ENCODE measurements at regions not wholly inside any gene's neighbourhood (a gene's known extent, or its start where the extent isn't known, plus 50 kb on each side); places are given as distances from the start of the nearest gene placed in this dataset.
A peak's percentile ranks its signal among the peaks of the same experiment; 100 is the strongest.

- in situ Hi-C loops (cut with MboI; ENCODE audit: low pct_unique_long_range_greater_than_20kb, low sequenced_read_pairs) = no loop called here
- no peak for DNase-seq
Observed at GRCh38 chr7:340979-341694, 51.2 kb downstream of the FOXL3 start.

- in situ Hi-C loops (cut with MboI; ENCODE audit: low pct_unique_long_range_greater_than_20kb, low sequenced_read_pairs) = no loop called here
Observed at GRCh38 chr7:341841-342638, 52.1 kb downstream of the FOXL3 start.

DNA sequence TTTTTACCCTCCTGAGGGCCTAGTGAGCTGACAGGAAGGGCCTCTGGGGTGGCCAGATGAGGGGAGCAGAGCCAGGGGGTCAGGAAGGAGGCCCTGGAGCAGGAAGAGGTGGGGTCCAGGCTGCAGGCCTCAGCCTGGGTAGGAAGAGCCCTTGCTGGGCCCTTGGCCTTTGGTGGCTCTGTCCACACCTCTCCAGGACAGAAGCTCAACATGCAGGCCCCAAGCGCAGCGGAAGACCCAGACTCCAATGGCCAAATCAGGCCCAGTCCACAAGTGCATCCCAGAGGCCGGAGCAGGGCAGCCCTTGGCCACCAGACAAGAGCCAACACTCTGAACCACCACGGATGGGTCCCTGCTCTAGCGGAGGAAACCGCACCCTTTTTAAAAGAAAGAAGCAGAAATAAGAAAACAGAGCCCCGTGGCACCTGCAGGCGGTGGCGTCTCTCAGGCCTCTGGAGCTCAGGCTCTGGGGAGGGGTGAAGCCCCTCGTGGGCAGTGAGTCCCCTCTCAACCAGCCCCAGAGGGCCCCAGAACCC, 52.8 kb downstream of the FOXL3 start:
- DNase-seq = no peak
- in situ Hi-C loops (cut with MboI; ENCODE audit: low pct_unique_long_range_greater_than_20kb, low sequenced_read_pairs) = no loop called here

More at GRCh38 chr7:341841-342638, 52.1 kb downstream of the FOXL3 start:
- DNase-seq = no peak

GRCh38 chr7:343227-343822, 53.4 kb downstream of the FOXL3 start:
- in situ Hi-C loops (cut with MboI; ENCODE audit: low pct_unique_long_range_greater_than_20kb, low sequenced_read_pairs) = no loop called here

DNA sequence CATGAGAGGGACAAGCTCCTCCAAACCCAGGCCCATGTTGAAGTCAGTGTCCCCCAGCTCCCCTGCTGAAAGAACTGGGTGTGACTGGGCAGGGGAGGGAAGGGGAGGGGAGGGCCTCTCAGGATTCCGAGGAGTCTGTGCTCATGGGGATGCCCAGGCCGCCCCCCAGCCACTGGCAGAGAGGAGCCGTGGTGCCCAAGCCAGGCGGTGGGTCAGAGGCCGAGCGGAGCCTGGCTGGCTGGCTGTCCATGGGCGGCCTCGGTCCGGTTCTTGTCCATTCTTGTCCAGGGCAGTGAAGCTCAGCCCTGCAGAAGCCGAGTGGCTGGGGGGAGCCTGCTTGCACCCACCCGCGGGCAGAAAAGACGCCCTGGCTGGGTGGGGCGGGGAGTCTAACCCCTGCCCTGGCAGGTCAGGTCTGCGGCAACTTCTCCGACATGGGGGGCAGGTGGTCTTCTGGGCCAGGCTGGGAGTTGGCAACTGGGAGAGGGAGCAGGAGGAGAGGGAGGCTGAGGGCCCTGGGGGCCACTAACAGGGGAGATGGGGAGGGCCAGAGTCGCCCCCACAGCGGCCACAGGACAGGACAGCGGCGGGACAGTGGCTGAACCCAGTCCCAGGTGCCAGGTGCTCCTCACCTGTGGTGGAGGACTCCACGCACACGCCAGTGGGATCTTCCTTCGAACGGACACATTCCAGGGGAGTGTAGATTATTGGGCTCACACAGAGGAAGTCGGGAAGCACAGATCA, 54.1 kb downstream of the FOXL3 start:
- no peak for DNase-seq
- in situ Hi-C loops (cut with MboI; ENCODE audit: low pct_unique_long_range_greater_than_20kb, low sequenced_read_pairs) = no loop called here

More at GRCh38 chr7:343227-343822, 53.4 kb downstream of the FOXL3 start:
- no peak for DNase-seq

DNA sequence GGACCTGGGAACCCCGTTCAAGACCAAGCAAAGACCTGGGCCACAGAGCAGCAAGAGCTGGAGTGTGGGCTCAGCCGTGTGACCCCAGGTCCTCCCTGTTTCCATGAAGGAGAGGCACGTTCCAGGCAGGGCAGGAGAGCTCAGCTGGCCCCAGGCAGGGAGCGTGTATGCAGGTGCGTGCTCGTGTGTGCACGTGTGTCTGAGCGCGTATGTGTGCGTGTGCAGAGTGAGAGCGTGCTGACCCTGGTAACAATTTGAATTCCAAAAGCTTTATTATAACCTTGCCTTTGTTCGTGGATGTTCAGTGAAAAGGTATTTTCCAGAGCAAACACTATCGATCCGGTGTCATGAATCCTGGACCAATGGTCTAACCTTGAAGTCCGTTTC, 54.6 kb downstream of the FOXL3 start:
- in situ Hi-C loops (cut with MboI; ENCODE audit: low pct_unique_long_range_greater_than_20kb, low sequenced_read_pairs) = no loop called here

DNA sequence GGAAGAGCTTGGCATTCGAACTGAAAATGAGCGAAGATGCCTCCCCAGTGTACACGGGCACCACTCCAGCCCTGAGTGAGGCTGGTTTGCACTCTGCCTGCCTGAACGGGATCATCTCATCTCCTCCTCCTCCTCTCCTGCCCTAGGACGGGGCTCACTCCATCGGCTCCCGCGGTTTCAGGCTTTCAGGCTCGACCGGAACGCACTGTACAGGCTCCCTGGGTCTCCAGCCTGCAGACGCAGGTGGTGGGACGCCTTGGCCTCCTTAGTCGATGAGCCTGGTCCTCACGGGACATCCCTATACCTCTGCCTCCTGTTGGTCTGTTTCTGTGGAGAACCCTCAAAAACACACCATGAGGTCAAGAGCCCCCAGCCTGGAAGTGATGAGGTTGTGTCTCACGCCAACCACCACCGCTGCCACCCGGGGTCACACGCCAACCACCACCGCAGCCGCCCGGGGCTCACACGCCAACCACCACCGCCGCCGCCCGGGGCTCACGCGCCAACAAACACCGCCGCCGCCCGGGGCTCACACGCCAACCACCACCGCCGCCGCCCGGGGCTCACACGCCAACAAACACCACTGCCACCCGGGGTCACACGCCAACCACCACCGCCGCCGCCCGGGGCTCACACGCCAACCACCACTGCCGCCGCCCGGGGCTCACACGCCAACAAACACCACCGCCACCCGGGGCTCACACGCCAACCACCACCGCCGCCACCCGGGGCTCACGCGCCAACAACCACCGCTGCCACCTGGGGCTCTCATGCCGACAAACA, 56.3 kb downstream of the FOXL3 start:
- no peak for DNase-seq
- in situ Hi-C loops (cut with MboI; ENCODE audit: low pct_unique_long_range_greater_than_20kb, low sequenced_read_pairs) = no loop called here

More for the DNA sequence above, 54.6 kb downstream of the FOXL3 start:
- no peak for DNase-seq

DNA sequence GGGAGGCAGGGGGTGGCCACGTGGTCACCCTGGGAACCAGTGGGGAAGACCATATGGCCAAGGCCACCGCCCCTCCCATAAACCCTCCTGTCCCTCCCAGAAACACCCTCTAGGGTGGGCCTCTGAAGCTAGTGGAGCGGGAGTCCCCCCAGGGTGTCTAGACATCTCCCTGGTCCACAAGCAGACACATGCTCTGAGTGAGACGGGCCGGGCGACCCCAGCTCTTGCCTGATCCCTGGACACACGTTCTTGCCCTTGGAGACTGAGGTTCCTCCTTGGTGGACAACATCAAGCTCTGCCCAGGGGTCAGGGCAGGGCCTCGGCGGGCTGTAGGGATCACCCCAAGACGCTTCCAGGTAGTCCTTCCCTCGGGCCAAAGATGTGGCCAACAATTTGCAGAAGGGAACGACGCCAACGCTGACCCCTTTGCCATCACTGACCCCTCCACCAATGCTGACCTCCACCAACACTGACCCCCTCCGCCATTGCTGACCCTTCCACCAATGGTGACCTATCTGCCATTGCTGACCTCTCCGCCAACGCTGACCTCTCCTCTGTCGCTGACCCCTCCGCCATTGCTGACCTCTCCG, 57.1 kb downstream of the FOXL3 start:
- in situ Hi-C loops (cut with MboI; ENCODE audit: low pct_unique_long_range_greater_than_20kb, low sequenced_read_pairs) = no loop called here
- DNase-seq = no peak

DNA sequence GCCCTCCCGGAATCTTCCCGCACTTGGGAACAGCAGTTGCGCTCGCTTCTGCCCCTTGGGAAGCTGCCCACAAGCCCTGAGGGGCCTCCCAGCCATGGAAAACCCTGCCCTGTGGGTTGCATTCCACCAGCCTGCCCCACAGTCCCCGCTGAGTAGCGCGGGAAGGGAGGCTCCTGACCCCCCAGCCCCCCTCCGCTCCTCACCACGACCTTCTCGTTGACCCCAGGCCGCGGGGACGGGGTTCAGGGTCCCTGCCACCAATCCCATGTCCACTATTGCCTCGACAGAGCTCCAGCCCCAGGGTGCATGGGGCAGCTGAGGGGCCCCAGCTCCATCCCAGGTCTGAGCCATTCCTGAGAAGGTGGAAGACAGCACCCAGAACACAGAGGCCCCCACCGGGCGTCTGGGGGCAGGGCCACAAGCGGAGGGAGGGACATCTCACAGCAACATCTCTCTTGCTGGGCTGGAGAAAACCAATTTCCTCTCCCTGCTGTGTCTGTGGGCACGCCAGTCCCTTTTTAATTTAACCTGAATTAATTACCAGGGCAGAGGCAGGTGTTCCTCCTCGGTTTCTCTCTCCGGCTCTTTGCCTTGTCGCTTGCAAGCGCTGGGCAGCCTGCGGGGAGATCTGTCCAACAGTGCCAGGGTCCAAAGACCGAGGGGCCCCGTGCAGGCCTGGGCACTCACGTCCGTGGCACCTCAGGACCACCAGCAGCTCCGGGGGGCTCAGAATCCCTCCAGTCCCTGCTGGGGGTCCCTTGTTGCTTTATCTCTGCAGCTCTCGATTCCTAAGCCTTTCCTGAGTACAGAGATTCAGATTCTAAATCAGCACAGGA, 57.9 kb downstream of the FOXL3 start:
- DNase-seq = no peak
- in situ Hi-C loops (cut with MboI; ENCODE audit: low pct_unique_long_range_greater_than_20kb, low sequenced_read_pairs) = no loop called here

GRCh38 chr7:348480-348844, 58.5 kb downstream of the FOXL3 start:
- no peak for DNase-seq
- in situ Hi-C loops (cut with MboI; ENCODE audit: low pct_unique_long_range_greater_than_20kb, low sequenced_read_pairs) = no loop called here

GRCh38 chr7:348962-349743, 59.2 kb downstream of the FOXL3 start:
- in situ Hi-C loops (cut with MboI; ENCODE audit: low pct_unique_long_range_greater_than_20kb, low sequenced_read_pairs) = no loop called here
- DNase-seq = no peak

DNA sequence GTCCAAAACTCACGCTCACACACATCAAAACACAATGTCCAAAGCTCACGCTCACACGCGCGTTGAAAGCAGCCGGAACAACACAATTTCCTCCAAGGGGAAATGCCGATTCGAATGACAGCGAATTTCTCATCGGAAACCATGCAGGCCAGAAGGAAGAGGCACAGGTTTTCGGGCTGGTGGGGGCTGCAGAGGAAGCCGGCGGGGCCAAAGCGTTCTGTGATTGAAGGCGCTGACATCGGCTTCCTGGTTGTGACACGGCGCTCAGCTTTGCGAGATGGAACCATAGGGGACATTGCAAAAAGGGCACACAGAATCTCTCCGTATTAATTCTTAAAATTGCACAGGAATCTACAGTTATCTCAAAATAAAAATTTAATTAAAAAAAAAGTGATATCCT, 61.3 kb downstream of the FOXL3 start:
- in situ Hi-C loops (cut with MboI; ENCODE audit: low pct_unique_long_range_greater_than_20kb, low sequenced_read_pairs) = no loop called here
- DNase-seq = peak; percentile 28

- in situ Hi-C loops (cut with MboI; ENCODE audit: low pct_unique_long_range_greater_than_20kb, low sequenced_read_pairs) = no loop called here
- no peak for DNase-seq
Observed at GRCh38 chr7:351681-352480, 61.9 kb downstream of the FOXL3 start.

GRCh38 chr7:353746-354325, 63.9 kb downstream of the FOXL3 start:
- in situ Hi-C loops (cut with MboI; ENCODE audit: low pct_unique_long_range_greater_than_20kb, low sequenced_read_pairs) = no loop called here
- DNase-seq = no peak

DNA sequence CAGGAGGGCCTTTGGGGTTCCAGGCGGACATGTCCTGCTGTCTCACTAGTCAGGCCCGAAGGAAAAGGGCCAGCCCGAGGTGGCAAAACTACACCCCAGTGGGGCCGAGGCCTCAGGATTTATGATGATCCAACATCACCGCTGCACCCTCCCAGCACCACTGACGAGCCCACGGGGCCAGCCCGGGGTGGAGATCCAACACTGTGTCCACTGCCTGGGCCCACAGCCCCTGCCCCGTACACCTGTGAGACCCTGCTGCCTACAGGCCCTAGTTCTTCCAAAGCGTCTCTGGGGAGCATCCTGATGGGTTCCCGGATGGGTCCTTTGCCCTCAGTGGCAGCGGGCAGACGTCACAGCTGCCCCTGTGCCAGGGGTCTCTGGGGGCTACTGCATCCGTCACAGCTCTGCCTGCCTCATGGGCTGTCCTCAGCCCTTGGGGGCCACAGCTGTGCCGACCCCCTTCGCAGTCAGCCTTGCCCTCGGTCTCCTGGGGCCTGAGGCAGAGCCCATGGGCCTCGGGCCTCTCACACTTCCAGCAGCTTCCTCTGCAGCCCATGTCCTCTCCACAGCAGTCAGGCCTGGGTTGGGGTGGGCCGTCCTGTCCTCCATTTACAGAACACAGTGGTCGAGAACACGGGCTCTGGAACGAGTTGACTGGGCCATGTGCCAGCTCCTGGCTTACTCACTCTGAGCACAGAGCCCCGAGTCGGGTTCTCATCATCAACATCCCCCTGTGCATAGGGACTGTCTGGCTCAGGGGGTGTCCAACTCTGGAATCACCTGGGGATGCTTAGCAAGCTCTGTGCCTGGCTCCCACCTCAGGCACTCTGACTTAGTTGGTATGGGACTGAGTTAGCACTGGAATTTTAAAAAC, 64.9 kb downstream of the FOXL3 start:
- DNase-seq = no peak
- in situ Hi-C loops (cut with MboI; ENCODE audit: low pct_unique_long_range_greater_than_20kb, low sequenced_read_pairs) = no loop called here

All from KBM-7 (cell line).